Activated naive CD4-positive, alpha-beta T cell treated with Interleukin-2 at 50 U/mL for 16 hours (primary cell): ENCODE measurements at regions not wholly inside any gene's neighbourhood (a gene's known extent, or its start where the extent isn't known, plus 50 kb on each side); places are given as distances from the start of the nearest gene placed in this dataset.

Source experiments
- DNase-seq: peaks from one replicate; pipeline ENCODE4 v3.0.0-alpha.2; 2020

- no peak for DNase-seq
Observed at GRCh38 chr13:40376867-40377535, 289.4 kb downstream of the FOXO1 start.

GRCh38 chr13:40377783-40378182, 288.7 kb downstream of the FOXO1 start:
- peak; percentile 52 for DNase-seq

- DNase-seq = no peak
Observed at GRCh38 chr13:40379196-40379595, 287.2 kb downstream of the FOXO1 start.

GRCh38 chr13:40379794-40380578, 286.5 kb downstream of the FOXO1 start:
- no peak for DNase-seq

GRCh38 chr13:40381935-40382764, 284.3 kb downstream of the FOXO1 start:
- no peak for DNase-seq

GRCh38 chr13:40383132-40383531, 283.3 kb downstream of the FOXO1 start:
- no peak for DNase-seq

GRCh38 chr13:40383885-40384284, 282.6 kb downstream of the FOXO1 start:
- DNase-seq = no peak

GRCh38 chr13:40384976-40385857, 281.2 kb downstream of the FOXO1 start:
- no peak for DNase-seq

GRCh38 chr13:40385858-40386180, 280.6 kb downstream of the FOXO1 start:
- DNase-seq = no peak

- no peak for DNase-seq
Observed at GRCh38 chr13:40386586-40386985, 279.9 kb downstream of the FOXO1 start.

- no peak for DNase-seq
Observed at GRCh38 chr13:40387775-40388174, 278.7 kb downstream of the FOXO1 start.

- peak; percentile 77 for DNase-seq
Observed at GRCh38 chr13:40388617-40389016, 277.8 kb downstream of the FOXO1 start.

- peak; percentile 49 for DNase-seq
Observed at GRCh38 chr13:40389081-40389641, 277.3 kb downstream of the FOXO1 start.

- no peak for DNase-seq
Observed at GRCh38 chr13:40390401-40390916, 276.0 kb downstream of the FOXO1 start.

- DNase-seq = no peak
Observed at GRCh38 chr13:40391788-40392187, 274.7 kb downstream of the FOXO1 start.

GRCh38 chr13:40394304-40394985, 272.0 kb downstream of the FOXO1 start:
- DNase-seq = no peak

- DNase-seq = no peak
Observed at GRCh38 chr13:40398065-40398464, 268.4 kb downstream of the FOXO1 start.

- DNase-seq = no peak
Observed at GRCh38 chr13:40399756-40400155, 266.7 kb downstream of the FOXO1 start.

- peak; percentile 14 for DNase-seq
Observed at GRCh38 chr13:40401911-40402776, 264.3 kb downstream of the FOXO1 start.

GRCh38 chr13:40402931-40403431, 263.5 kb downstream of the FOXO1 start:
- DNase-seq = no peak
